HG03378 (cell line): ENCODE measurements at regions not wholly inside any gene's neighbourhood (a gene's known extent, or its start where the extent isn't known, plus 50 kb on each side); places are given as distances from the start of the nearest gene placed in this dataset.
"Not testable (repeated sequence)": the region's sequence is repeated elsewhere in the genome, so short reads cannot be mapped to it uniquely, and the experiment has no call there.

ENCODE experiments used
- ATAC-seq: cut with Tn5 transposase; IDR thresholded peaks from one replicate; pipeline ENCODE4 v1.9.1; 2021; ENCODE audit warnings: mild to moderate bottlenecking, moderate library complexity; ENCODE audit not compliant: unreplicated experiment

DNA sequence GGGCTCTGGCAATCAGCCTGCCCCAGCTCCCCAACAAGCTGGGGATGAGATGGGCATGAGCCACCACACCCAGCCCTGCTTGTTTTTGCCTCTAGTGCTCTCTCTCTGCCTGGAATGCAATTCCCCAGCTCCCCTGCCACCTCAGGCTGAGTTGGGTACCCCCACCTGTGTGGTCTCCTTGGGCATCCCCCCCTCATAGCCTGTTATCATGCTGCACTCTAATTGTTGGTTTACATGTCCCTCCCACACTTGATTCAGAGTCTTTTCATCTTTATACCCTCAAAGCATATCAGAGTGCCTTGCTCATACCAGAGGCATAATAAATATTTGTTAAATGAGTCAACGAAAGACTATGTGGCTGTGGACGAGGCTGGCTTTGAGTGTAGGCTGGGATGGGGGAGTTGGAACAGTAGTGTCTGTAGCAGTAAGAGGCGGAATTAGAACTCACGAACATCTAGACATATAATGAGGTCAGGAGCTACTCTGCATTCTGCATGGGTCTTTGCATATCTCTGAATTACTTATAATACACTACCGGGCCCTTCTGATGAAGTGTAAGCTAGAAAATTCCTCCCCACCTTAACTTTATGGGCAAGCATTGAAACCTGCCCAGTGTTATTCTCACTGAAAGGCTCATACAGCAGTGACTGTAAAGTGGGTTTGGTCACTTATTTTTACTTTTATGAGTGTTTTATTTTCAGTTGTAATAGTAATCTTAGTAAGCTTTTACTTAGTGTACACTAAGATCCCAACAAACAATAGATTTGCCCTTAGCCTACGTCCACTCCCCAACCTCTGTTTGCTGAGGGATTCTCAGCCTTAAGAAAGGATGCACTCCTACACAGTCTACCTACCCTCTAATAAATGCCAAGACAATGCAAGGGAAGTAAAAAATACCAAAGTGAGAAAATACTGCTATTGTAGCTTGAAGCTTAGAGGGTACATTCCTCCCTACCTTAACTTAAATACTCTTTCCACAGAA, 58.7 kb downstream of the EDN1 start:
- ATAC-seq = no peak

- ATAC-seq = no peak
These were observed 60.5 kb downstream of the EDN1 start for GRCh38 chr6:12350644-12351170.

DNA sequence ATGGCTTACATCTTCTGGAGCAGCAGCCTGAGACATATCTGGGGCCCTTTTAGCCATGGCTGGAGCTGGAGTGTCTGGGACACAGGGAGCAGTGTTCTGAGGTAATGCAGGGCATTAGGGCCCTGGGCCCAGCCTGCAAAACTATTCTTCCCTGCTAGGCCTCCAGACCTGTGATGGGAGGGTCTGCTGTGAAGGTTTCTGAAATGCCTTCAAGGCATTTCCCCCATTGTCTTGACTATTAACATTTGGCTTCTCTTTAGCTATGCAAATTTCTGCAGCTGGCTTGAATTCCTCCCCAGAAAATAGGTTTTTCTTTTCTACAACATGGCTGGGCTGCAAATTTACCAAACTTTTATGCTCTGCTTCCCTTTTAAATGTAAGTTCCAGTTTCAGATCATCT, 61.5 kb downstream of the EDN1 start:
- ATAC-seq = no peak

- no peak for ATAC-seq
These were observed 63.6 kb downstream of the EDN1 start for GRCh38 chr6:12353731-12354130.

- ATAC-seq = peak; percentile 58
These were observed 64.3 kb downstream of the EDN1 start for GRCh38 chr6:12354499-12354898.

DNA sequence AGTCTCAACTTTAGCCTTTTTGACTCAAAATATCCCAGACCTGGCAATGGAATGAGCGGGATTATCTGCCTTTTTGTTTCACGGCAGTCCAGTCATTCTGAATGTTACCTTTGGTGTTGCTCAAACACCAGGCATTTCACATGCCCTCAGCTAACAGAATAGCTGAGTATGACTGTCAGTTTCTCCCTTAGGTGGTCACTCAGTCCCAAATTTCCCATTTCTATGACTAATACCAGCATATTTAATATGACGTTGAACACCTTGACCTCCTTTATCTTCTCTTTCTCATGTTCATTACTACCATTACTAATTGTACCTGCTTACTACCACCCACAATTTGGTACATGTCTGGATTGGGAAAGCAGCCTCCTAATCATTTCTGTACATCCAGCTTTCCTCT, 65.2 kb downstream of the EDN1 start:
- ATAC-seq = no peak

GRCh38 chr6:12356431-12356830, 66.3 kb downstream of the EDN1 start:
- no peak for ATAC-seq

DNA sequence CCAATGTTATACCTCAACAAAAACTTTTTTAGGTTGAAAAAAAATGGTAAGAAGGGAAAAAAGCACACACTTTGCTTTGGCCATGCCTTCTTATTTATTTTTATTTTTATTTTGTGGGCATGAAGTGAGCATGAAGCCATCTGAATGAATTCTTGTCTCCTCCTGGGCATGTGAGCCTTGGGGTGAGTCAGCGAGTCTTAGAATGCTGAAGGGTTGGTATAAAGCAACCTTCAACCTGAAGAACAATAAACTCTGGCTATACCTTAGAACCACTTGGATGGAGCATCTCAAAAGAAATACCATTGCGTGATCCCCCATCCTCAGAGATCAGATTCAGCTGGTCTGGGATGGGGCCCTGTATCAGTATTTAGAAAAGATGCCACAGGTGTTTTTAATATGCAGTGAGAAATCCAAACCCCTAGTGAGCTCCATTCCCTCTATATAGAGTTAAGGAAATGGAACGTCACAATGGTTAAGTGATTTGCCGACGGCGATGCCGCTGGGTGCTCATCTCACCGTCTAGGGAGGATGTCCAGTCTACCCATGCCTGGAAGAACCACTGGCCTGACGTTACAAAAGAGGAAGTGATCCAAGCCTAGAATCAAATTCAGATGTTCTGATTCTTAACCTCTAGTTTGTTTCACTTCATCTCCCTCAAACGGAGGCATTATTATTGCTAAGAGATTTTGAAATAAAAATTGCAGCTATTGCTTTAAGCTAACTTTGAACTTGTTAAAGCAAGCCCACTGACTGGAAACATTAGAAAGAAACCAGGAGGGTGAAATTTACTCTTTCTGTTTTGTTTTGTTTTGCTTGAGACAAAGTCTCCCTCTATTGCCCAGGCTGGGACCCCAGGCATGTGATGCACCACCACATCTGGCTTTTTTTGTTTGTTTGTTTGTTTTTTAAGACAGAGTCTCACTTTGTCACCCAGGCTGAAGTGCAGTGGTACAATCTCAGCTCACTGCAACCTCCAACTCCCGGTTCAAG, 67.1 kb downstream of the EDN1 start:
- ATAC-seq = peak; percentile 71

DNA sequence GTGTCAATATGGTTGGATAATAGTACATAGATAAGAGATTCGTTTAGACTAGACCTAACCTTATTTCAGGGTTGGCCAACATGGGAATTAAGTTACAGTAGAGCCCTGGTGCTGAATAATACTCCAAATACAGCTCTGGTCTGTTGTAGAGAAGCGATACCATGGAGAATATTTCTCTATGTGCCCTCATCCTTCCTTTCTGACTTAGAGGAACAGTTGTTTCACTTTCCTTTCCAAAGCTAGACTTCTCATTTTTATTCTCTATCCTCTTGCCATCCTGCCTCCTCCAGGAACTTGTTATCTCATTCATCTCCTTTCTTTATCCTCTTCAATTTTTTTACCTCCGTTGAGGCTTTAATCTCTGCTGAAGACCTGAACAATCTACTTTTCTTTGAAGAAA, 68.9 kb downstream of the EDN1 start:
- ATAC-seq = no peak

DNA sequence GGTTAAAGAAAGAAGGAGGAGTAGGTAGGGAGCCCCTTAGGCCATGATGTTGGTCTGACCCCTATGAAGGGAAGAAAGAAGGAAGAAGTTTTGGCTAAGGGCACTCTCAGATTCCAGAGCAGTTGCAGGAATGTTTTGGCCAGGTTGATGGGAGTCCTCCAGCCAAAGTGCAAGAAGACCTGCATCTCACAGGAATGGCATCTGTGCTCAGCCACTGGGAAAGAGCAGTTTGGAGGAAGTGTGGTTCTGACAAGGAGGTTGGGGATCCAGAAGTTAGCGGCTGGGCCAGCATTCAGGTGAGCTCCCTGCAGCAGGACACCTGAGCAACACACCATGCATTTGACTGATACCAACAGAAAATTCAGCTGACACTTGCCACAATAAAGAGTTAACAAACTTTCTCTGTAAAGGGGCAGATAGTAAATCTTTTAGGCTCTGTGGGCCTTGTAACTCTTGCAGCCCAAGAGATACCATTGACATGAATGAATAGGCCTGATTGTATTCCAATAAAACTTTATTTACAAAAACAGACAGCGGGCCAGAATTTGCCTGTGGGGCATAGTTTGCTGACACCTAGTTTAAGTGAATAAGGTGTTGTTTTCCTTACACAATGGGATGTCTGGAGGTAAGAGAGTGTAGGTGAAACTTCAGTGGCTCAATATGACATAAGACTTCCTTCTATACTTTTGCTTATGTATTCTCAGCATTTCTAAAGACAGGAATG, 71.0 kb downstream of the EDN1 start:
- no peak for ATAC-seq

DNA sequence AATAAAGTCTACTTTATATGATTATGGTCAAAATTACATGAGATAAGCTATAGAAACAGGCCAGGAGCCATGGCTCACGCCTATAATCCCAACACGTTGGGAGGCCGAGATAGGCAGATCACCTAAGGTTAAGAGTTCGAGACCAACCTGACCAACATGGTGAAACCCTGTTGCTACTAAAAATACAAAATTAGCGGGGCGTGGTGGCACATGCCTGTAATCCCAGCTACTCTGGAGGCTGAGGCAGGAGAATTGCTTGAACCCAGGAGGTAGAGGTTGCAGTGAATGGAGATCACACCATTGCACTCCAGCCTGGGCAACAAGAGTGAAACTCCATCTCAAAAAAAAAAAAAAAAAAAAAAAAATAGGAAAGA, 73.1 kb downstream of the EDN1 start:
- ATAC-seq = not testable (repeated sequence)

DNA sequence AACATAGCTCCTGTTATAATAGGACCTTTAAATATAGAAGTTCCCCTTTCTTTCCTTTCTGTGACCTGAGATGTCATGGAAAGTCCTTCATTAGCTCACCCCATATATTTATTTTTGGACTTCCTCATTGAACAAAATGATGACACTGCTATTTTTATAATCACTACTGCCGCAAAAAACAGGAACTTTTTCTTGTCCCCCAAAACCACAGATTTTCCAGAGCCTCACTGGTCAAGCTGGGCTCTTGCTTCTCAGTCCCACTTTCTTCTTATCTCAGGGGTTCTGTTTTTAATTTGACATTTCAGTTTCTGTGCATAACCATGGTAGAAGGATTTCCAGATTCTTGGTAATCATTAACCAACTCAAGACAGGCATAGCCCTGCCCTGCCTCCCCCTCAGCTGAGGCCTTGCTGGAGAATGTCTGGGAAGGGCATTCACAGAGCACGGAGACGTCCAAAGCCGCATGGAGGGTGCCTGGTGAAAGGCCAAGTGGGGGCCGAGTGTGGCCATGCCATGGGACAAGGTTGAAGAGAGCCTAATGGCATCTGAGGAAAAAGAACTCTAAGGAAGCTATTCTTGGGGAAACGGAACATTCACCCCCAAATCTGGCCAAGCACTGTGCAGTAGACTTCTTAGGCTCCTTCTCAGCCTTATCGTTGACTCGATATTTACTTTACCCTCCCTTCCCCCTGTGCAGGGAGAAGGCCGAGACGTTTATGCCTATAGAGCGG, 73.7 kb downstream of the EDN1 start:
- peak; percentile 69 for ATAC-seq

DNA sequence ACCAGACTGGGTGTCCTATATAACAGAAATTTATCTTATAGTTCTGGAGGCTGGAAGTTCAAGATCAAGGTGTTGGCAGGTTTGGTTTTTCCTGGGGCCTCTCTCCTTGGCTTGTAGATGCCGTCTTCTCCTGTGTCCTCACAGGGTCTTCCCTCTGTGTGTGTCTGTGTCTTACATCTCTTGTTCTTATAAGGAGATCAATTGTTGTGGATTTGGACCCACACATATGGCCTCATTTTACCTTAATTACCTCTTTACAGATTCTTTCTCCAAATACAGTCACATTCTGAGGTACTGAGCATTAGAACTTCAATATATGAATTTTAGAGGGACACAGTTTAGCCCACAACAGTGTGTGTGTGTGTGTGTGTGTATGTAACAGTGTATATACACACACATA, 74.5 kb downstream of the EDN1 start:
- no peak for ATAC-seq

DNA sequence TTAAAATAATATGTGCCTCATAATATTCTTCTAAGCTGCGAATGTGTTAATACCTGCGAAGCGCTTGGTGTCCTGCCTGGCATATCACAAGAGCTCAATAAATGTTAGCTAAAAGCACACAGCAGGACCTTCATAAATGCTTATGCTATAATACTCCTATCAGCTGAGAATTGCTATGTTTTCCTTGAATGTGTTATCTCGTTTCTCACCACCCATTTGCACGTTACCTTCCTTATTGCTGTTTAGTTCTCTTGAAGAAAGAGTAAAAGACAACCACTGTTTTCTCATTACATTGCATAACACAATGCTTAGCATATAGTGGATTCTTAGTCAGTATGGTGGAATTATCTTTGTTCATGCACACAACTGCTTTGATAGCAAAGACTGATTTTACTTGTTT, 76.6 kb downstream of the EDN1 start:
- no peak for ATAC-seq

GRCh38 chr6:12367412-12367811, 77.3 kb downstream of the EDN1 start:
- no peak for ATAC-seq

- ATAC-seq = no peak
These were observed 79.2 kb downstream of the EDN1 start for GRCh38 chr6:12369355-12369754.

- peak; percentile 64 for ATAC-seq
These were observed 79.7 kb downstream of the EDN1 start for GRCh38 chr6:12369781-12370262.

DNA sequence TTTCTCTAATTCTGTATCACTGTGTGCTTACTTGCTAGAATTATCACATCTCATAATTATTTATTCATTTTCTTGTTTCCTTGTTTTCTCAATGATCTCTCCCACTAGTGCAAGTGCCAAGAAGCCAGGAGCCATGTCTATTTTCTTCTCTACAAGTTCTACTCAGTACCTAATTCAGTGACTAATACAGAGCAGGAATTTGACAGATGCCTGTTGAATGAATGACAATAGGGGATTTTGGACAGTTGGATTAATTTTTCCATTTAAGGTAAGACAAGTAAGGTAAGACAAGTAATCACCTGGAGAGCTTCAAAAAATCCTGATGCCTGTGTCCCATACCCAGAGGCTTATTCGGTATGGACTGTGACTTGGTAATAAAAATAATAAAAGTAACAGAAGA, 81.0 kb downstream of the EDN1 start:
- no peak for ATAC-seq

DNA sequence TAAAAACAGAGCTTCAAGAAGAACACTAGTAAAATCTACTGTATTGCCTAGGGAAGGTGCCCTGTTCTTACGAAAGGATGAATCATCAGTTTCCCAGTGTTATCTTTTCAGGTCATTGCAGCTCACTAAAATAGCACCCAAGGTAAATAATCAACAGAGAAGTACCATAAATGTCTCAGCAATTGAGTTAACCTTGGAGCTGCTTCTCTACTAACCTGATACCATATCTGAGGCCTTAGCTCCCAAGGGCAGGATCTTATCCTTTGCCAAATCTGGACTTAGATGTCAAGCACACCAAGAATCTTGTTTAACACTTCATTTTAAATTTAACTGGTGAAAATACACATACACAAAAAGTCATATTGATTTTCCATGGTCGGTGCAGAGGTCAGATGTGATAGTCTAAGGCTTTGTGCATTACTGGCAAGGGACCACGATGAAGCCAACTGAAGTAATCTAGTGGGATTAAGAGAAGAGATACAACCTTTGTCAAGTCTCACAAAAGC, 81.5 kb downstream of the EDN1 start:
- peak; percentile 61 for ATAC-seq

DNA sequence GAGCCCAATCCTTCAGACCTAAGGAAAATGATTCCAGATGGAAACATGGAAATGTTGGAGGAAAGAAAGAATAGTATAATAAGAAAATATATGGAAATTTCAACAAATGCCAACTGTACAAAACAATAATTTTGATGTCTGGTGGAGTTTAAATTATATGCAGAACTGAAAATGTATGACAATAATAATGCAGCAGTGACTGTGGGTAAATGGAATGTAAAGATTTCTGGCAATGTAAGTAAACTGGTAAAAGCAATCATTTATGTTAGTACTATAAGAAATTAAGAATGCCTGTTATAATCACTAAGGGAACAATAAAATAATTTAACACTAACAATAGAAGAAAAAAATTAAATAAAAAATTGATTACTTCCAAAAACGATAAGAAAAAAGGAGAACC, 89.0 kb downstream of the EDN1 start:
- no peak for ATAC-seq
